H1 (cell line): ENCODE measurements at regions not wholly inside any gene's neighbourhood (a gene's known extent, or its start where the extent isn't known, plus 50 kb on each side); places are given as distances from the start of the nearest gene placed in this dataset.

Experiments
- CTCF ChIA-PET: fragments of 300-600 bp; sonication (Branson Sonifier 250); formaldehyde crosslinking; loops from one replicate; lab custom pipeline; 2021; ENCODE audit not compliant: partially characterized antibody; lab: Charles Lee
- POLR2A ChIA-PET: fragments of 300-600 bp; sonication (Branson Sonifier 250); formaldehyde crosslinking; loops from one replicate; lab custom pipeline; 2021; ENCODE audit warnings: inconsistent platforms; ENCODE audit not compliant: partially characterized antibody; lab: Charles Lee
- DNase-seq, 2 experiments: peaks; one replicate each; pipeline versions ENCODE4 v3.0.0 to v3.0.0-alpha.2; 2010 to 2022; ENCODE audit warnings: low spot score in 2 of 2, low read depth in 1 of 2, mixed read lengths in 1 of 2
- FAIRE-seq: peaks from 2 replicates; lab custom pipeline; 2011; peaks lifted over from hg19 to GRCh38; lab: Jason Lieb, UNC
- H2AFZ ChIP-seq: 2 replicates; pipeline ENCODE4 v1.8.1; 2012; ENCODE audit warnings: low read length, inconsistent platforms
- H2AK5ac ChIP-seq: 2 replicates; pipeline ENCODE4 v1.6.1; 2013; ENCODE audit warnings: low read depth, low read length
- H2BK120ac ChIP-seq: replicated peaks from 2 replicates; pipeline ENCODE3; 2013; ENCODE audit warnings: low read depth, low read length, inconsistent platforms
- H2BK12ac ChIP-seq: 2 replicates; pipeline ENCODE4 v1.6.1; 2013; ENCODE audit warnings: low read depth, low read length
- H2BK15ac ChIP-seq: 2 replicates; pipeline ENCODE4 v1.6.1; 2013; ENCODE audit warnings: low read length
- H2BK20ac ChIP-seq: 2 replicates; pipeline ENCODE4 v1.6.1; 2013; ENCODE audit warnings: low read length
- H2BK5ac ChIP-seq: 2 replicates; pipeline ENCODE4 v1.6.1; 2013; ENCODE audit warnings: low read depth, low read length
- H3K14ac ChIP-seq: 2 replicates; pipeline ENCODE4 v1.6.1; 2013; ENCODE audit warnings: inconsistent platforms; ENCODE audit not compliant: insufficient read length
- H3K18ac ChIP-seq: 2 replicates; pipeline ENCODE4 v1.6.1; 2013; ENCODE audit warnings: low read length; ENCODE audit errors: extremely low read depth
- H3K23ac ChIP-seq: 2 replicates; pipeline ENCODE4 v1.6.1; 2013; ENCODE audit warnings: inconsistent platforms; ENCODE audit not compliant: insufficient read length
- H3K23me2 ChIP-seq: 2 replicates; pipeline ENCODE4 v1.6.1; 2013; ENCODE audit warnings: low read depth, low read length
- H3K27ac ChIP-seq: 2 replicates; pipeline ENCODE4 v1.6.1; 2011; ENCODE audit warnings: low read depth, low read length, inconsistent platforms
- H3K27me3 ChIP-seq, 4 experiments: replicated peaks in 1 of 4; 1 replicate in 1 of 4; 2 replicates in 3 of 4; pipeline versions ENCODE4 v1.6.1 to v1.8.1; 2011 to 2013; ENCODE audit warnings: low read length in 3 of 4, mild to moderate bottlenecking in 3 of 4, inconsistent platforms in 2 of 4, mixed read lengths in 2 of 4, moderate library complexity in 1 of 4; ENCODE audit not compliant: control insufficient read depth in 3 of 4, insufficient read depth in 3 of 4; ENCODE audit errors: extremely low read depth in 1 of 4
- H3K36me3 ChIP-seq, 4 experiments: 2 replicates each; pipeline versions ENCODE4 v1.6.1 to v1.8.1; 2011 to 2013; ENCODE audit warnings: mild to moderate bottlenecking in 4 of 4, low read length in 3 of 4, moderate library complexity in 2 of 4, control low read depth in 1 of 4, inconsistent platforms in 1 of 4; ENCODE audit not compliant: insufficient read depth in 4 of 4, control insufficient read depth in 2 of 4
- H3K4ac ChIP-seq: replicated peaks from 2 replicates; pipeline ENCODE3; 2013; ENCODE audit warnings: low read length, low read depth, mixed read lengths, inconsistent platforms; ENCODE audit not compliant: insufficient read length
- H3K4me1 ChIP-seq, 4 experiments: replicated peaks in 1 of 4; 1 replicate in 1 of 4; 2 replicates in 3 of 4; pipeline versions ENCODE4 v1.6.1 to v1.8.1; 2011 to 2013; ENCODE audit warnings: low read length in 3 of 4, inconsistent platforms in 2 of 4, mixed read lengths in 1 of 4; ENCODE audit not compliant: insufficient read depth in 4 of 4, control insufficient read depth in 3 of 4
- H3K4me2 ChIP-seq, 2 experiments: 2 replicates each; pipeline versions ENCODE4 v1.6.1 to v1.8.1; 2011 to 2013; ENCODE audit warnings: low read depth in 2 of 2, low read length in 2 of 2, control low read depth in 1 of 2, inconsistent platforms in 1 of 2, mild to moderate bottlenecking in 1 of 2; ENCODE audit not compliant: insufficient read depth in 1 of 2
- H3K4me3 ChIP-seq, 4 experiments: fragments of 200-600, 300-600 bp in 1 of 4; sonication (generic), shearing (Covaris generic), sonication (Bioruptor Twin) in 1 of 4; 2 replicates each; pipeline versions ENCODE4 v1.5.1 to v1.8.1; 2011 to 2016; ENCODE audit warnings: low read length in 4 of 4, low read depth in 3 of 4, control low read depth in 2 of 4, inconsistent platforms in 2 of 4, mild to moderate bottlenecking in 2 of 4, mixed read lengths in 1 of 4, moderate library complexity in 1 of 4; ENCODE audit not compliant: insufficient read depth in 2 of 4; ENCODE audit errors: extremely low read depth in 1 of 4
- H3K56ac ChIP-seq: replicated peaks from 2 replicates; pipeline ENCODE3; 2013; ENCODE audit warnings: low read depth, mild to moderate bottlenecking, mixed read lengths, low read length, inconsistent platforms; ENCODE audit not compliant: insufficient read length
- H3K79me1 ChIP-seq: 2 replicates; pipeline ENCODE4 v1.6.1; 2013; ENCODE audit warnings: low read depth, low read length, control low read depth
- H3K79me2 ChIP-seq, 2 experiments: 2 replicates each; pipeline versions ENCODE4 v1.6.1 to v1.8.1; 2012 to 2013; ENCODE audit warnings: low read length in 2 of 2, mild to moderate bottlenecking in 2 of 2, inconsistent platforms in 1 of 2; ENCODE audit not compliant: insufficient read depth in 2 of 2, control insufficient read depth in 1 of 2
- H3K9ac ChIP-seq, 4 experiments: replicated peaks in 1 of 4; 1 replicate in 1 of 4; 2 replicates in 3 of 4; pipeline versions ENCODE4 v1.6.1 to v1.8.1; 2011 to 2013; ENCODE audit warnings: low read depth in 3 of 4, low read length in 3 of 4, control low read depth in 2 of 4, mild to moderate bottlenecking in 2 of 4, moderate library complexity in 2 of 4, inconsistent platforms in 1 of 4; ENCODE audit errors: extremely low read depth in 1 of 4
- H3K9me3 ChIP-seq, 2 experiments: 2 replicates each; pipeline versions ENCODE4 v1.6.1 to v1.8.1; 2012 to 2013; ENCODE audit warnings: mild to moderate bottlenecking in 2 of 2, moderate library complexity in 2 of 2, control low read depth in 1 of 2, inconsistent platforms in 1 of 2, low read depth in 1 of 2, low read length in 1 of 2, mixed read lengths in 1 of 2; ENCODE audit not compliant: insufficient read depth in 2 of 2
- H4K20me1 ChIP-seq, 2 experiments: replicated peaks in 1 of 2; 2 replicates each; pipeline versions ENCODE3 to v1.8.1; 2011 to 2013; ENCODE audit warnings: inconsistent platforms in 2 of 2, low read length in 2 of 2, mild to moderate bottlenecking in 1 of 2; ENCODE audit not compliant: insufficient read depth in 2 of 2, control insufficient read depth in 1 of 2
- H4K5ac ChIP-seq: 2 replicates; pipeline ENCODE4 v1.6.1; 2013; ENCODE audit warnings: low read length, low read depth, mixed read lengths, inconsistent platforms; ENCODE audit not compliant: insufficient read length
- H4K8ac ChIP-seq: 2 replicates; pipeline ENCODE4 v1.8.0; 2013; ENCODE audit warnings: mild to moderate bottlenecking, moderate library complexity, low read length, inconsistent platforms; ENCODE audit not compliant: insufficient read depth; ENCODE audit errors: extremely low read depth
- H4K91ac ChIP-seq: replicated peaks from 2 replicates; pipeline ENCODE3; 2013; ENCODE audit warnings: low read length, mixed read lengths, inconsistent platforms; ENCODE audit not compliant: insufficient read length
- CTBP2 ChIP-seq: IDR thresholded peaks from 2 replicates; pipeline ENCODE4 v1.7.0; 2011; ENCODE audit warnings: borderline replicate concordance, mild to moderate bottlenecking, moderate library complexity, mixed read lengths, low read length; ENCODE audit not compliant: insufficient read depth, insufficient read length
- EP300 ChIP-seq, 2 experiments: IDR thresholded peaks; 1 replicate in 1 of 2; 2 replicates in 1 of 2; pipeline ENCODE4 v1.6.1; 2011 to 2012; ENCODE audit warnings: low read depth in 2 of 2, low read length in 2 of 2, mild to moderate bottlenecking in 2 of 2, borderline replicate concordance in 1 of 2, inconsistent platforms in 1 of 2, moderate library complexity in 1 of 2
- EZH2 ChIP-seq: fragments of 200-600 bp; sonication (generic); IDR thresholded peaks from 2 replicates; pipeline ENCODE4 v1.7.1; 2012; ENCODE audit warnings: low read depth, mild to moderate bottlenecking, moderate library complexity, low read length, inconsistent platforms; ENCODE audit not compliant: severe bottlenecking
- HDAC2 ChIP-seq, 2 experiments: fragments of 300-600 bp in 1 of 2; sonication (generic) in 1 of 2; IDR thresholded peaks; 2 replicates each; pipeline ENCODE4 v1.6.1; 2011 to 2012; ENCODE audit warnings: low read depth in 2 of 2, low read length in 2 of 2, mild to moderate bottlenecking in 2 of 2, moderate library complexity in 2 of 2, borderline replicate concordance in 1 of 2, inconsistent platforms in 1 of 2
- JUND ChIP-seq: IDR thresholded peaks from 2 replicates; pipeline ENCODE4 v1.6.1; 2011; ENCODE audit warnings: mild to moderate bottlenecking, improper control_type of control experiment, low read length
- KDM5A ChIP-seq: fragments of 200-600 bp; IDR thresholded peaks from 2 replicates; pipeline ENCODE4 v1.7.1; 2012; ENCODE audit warnings: mild to moderate bottlenecking, low read length, inconsistent platforms, mixed read lengths
- SAP30 ChIP-seq: fragments of 300-600 bp; sonication (generic); IDR thresholded peaks from 2 replicates; pipeline ENCODE4 v1.7.1; 2012; ENCODE audit warnings: low read length, moderate library complexity, mild to moderate bottlenecking, inconsistent platforms; ENCODE audit not compliant: insufficient read depth, insufficient replicate concordance
- SIRT6 ChIP-seq: IDR thresholded peaks from one replicate; pipeline ENCODE4 v1.7.1; 2012; ENCODE audit warnings: low read length, inconsistent platforms
- SP2 ChIP-seq: IDR thresholded peaks from 2 replicates; pipeline ENCODE4 v1.6.1; 2012; ENCODE audit warnings: mild to moderate bottlenecking, low read length, inconsistent platforms
- SRF ChIP-seq: IDR thresholded peaks from 2 replicates; pipeline ENCODE4 v1.6.1; 2011; ENCODE audit warnings: mild to moderate bottlenecking, low read depth, low read length, moderate library complexity
- TEAD4 ChIP-seq: IDR thresholded peaks from 2 replicates; pipeline ENCODE4 v1.6.1; 2012; ENCODE audit warnings: low read depth, low read length, inconsistent platforms, mixed read lengths
- YY1 ChIP-seq: IDR thresholded peaks from 2 replicates; pipeline ENCODE4 v1.6.1; 2011; ENCODE audit warnings: low read depth, mild to moderate bottlenecking, low read length
- ZNF274 ChIP-seq: IDR thresholded peaks from 2 replicates; pipeline ENCODE4 v1.7.0; 2012; ENCODE audit warnings: low read length, borderline replicate concordance; ENCODE audit errors: extremely low read depth
- WGBS, 2 experiments: shearing (Covaris generic) in 1 of 2; methylation state at CpG; one replicate each; pipeline versions ENCODE4 v1.1.6 to v1.1.7; 2013 to 2015; ENCODE audit warnings: low lambda C conversion rate in 2 of 2, mixed read lengths in 2 of 2, inconsistent platforms in 1 of 2, low coverage in 1 of 2, missing lambda C conversion rate in 1 of 2; ENCODE audit not compliant: insufficient replicate concordance in 2 of 2, insufficient coverage in 1 of 2, insufficient read length in 1 of 2; ENCODE audit errors: extremely low coverage in 1 of 2, missing lambda C conversion rate in 1 of 2; 5-methylcytosine and 5-hydroxymethylcytosine counted together
- TF ChIP-seq, protein P1 (sequence below): IDR thresholded peaks from 2 replicates; pipeline ENCODE4 v1.6.1; 2011; ENCODE audit warnings: low read depth, mild to moderate bottlenecking, low read length; ENCODE audit not compliant: insufficient read depth

- Histone ChIP-seq H4K5ac (no peak overlapping the region), H3K27me3 (no peaks in the 10 kb centered on the region), H3K23me2 (no peaks in the 10 kb centered on the region; the same call in 1 of the 2 replicates), H2BK5ac (no peak overlapping the region), H4K8ac (no peak overlapping the region), H2AK5ac (no peak overlapping the region), H2AFZ (no peak overlapping the region), H3K4me3 (no peak overlapping the region), H3K23ac (no peak overlapping the region), H2BK12ac (no peak overlapping the region), H3K9me3 (peaks cover 0 to 7% of the 10 kb centered on the region in 2 experiments; a peak in 1 of 4 replicates), H3K56ac (no peak overlapping the region), H3K4me1 (no peaks in the 10 kb centered on the region), H3K14ac (no peak overlapping the region), H2BK15ac (no peak overlapping the region), H3K4me2 (no peak overlapping the region), H3K9ac (no peak overlapping the region), H3K79me2 (no peaks in the 10 kb centered on the region), H3K36me3 (no peaks in the 10 kb centered on the region; a peak in 1 of 8 replicates), H3K18ac (no peak overlapping the region), H3K27ac (no peak overlapping the region), H3K79me1 (no peaks in the 10 kb centered on the region), H4K20me1 (no peaks in the 10 kb centered on the region), H2BK120ac (no peak overlapping the region), H2BK20ac (no peak overlapping the region), H3K4ac (no peak overlapping the region), H4K91ac (no peak overlapping the region)
- CTCF ChIA-PET: no interaction called here
- DNase-seq (no peak), FAIRE-seq (no peak)
- WGBS, 2 experiments: 79% methylated on average over 2 of the region's 2 CpGs; no CpG with 5 or more reads in 1 of the 2 experiments
- POLR2A ChIA-PET: no interaction called here
- no peak for TF ChIP-seq JUND
- TF ChIP-seq SRF: no peak
- TF ChIP-seq SAP30: no peak
- TF ChIP-seq SP2: no peak
- no peak for TF ChIP-seq YY1
- no peak for TF ChIP-seq KDM5A
- no peak for TF ChIP-seq CTBP2
- TF ChIP-seq EP300 (IDR thresholded peaks at IDR 0.05; ENCODE audit: borderline replicate concordance in 1 of 2, low read depth in 2 of 2, low read length in 2 of 2): no peak
- no peak for TF ChIP-seq SIRT6
- TF ChIP-seq ZNF274: no peak
- no peak for TF ChIP-seq TEAD4
- no peak for TF ChIP-seq EZH2
- TF ChIP-seq, protein P1, sequence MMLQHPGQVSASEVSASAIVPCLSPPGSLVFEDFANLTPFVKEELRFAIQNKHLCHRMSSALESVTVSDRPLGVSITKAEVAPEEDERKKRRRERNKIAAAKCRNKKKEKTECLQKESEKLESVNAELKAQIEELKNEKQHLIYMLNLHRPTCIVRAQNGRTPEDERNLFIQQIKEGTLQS: no peak
- no peak for TF ChIP-seq HDAC2 (IDR thresholded peaks at IDR 0.05; ENCODE audit: borderline replicate concordance in 1 of 2, low read depth in 2 of 2, low read length in 2 of 2)
These were observed 276.4 kb upstream of the SP8 start for GRCh38 chr7:21063106-21063505.
